ENCODE measurements at regions not wholly inside any gene's neighbourhood (a gene's known extent, or its start where the extent isn't known, plus 50 kb on each side); places are given as distances from the start of the nearest gene placed in this dataset.
"Not testable (repeated sequence)": the region's sequence is repeated elsewhere in the genome, so short reads cannot be mapped to it uniquely, and the experiment has no call there.

GRCh38 chr2:175792881-175793280 lies 209.2 kb downstream of the LNPK start:
- Mint-ChIP-seq H3K27ac (no peak overlapping the region), H3K9me3 (peaks cover 3 to 9% of the 10 kb centered on the region in 2 donors), H3K36me3 (ENCODE audit: insufficient read depth) (no peaks in the 10 kb centered on the region), H3K27me3 (peaks cover 4 to 9% of the 10 kb centered on the region in 2 donors), H3K4me1 (ENCODE audit: low read depth in 2 of 2) (no peaks in the 10 kb centered on the region), H3K4me3 (no peak overlapping the region)
- ATAC-seq (replicated peaks), result no peak
- DNase-seq, result no peak

GRCh38 chr2:175792199-175792598 lies 209.9 kb downstream of the LNPK start:
- no peak for ATAC-seq (replicated peaks)
- no peaks in the 10 kb centered on the region for H3K36me3 Mint-ChIP-seq (ENCODE audit: insufficient read depth)
- H3K4me1 Mint-ChIP-seq (ENCODE audit: low read depth in 2 of 2), result no peaks in the 10 kb centered on the region
- peaks cover 9 to 12% of the 10 kb centered on the region in 2 donors for H3K27me3 Mint-ChIP-seq
- H3K9me3 Mint-ChIP-seq, result peaks cover 3 to 9% of the 10 kb centered on the region in 2 donors
- no peak overlapping the region for H3K27ac Mint-ChIP-seq
- H3K4me3 Mint-ChIP-seq, result no peak overlapping the region
- no peak for DNase-seq

- Mint-ChIP-seq H3K4me3 (no peak overlapping the region), H3K27ac (no peak overlapping the region), H3K4me1 (ENCODE audit: low read depth in 2 of 2) (no peaks in the 10 kb centered on the region), H3K27me3 (peaks cover 9 to 12% of the 10 kb centered on the region in 2 donors), H3K36me3 (ENCODE audit: insufficient read depth) (no peaks in the 10 kb centered on the region), H3K9me3 (no peaks in the 10 kb centered on the region)
- DNase-seq (no peak), ATAC-seq (replicated peaks) (no peak)
These were observed 215.5 kb downstream of the LNPK start for GRCh38 chr2:175786471-175787124.

GRCh38 chr2:175777337-175777736 lies 224.7 kb downstream of the LNPK start:
- H3K4me1 Mint-ChIP-seq (ENCODE audit: low read depth in 2 of 2); H3K9me3 Mint-ChIP-seq; H3K4me3 Mint-ChIP-seq; ATAC-seq (replicated peaks); H3K27ac Mint-ChIP-seq; H3K36me3 Mint-ChIP-seq (ENCODE audit: insufficient read depth); DNase-seq: not testable (repeated sequence)
- H3K27me3 Mint-ChIP-seq, result peaks cover 8 to 15% of the 10 kb centered on the region in 2 donors

GRCh38 chr2:175769200-175769599 lies 232.9 kb downstream of the LNPK start:
- Mint-ChIP-seq H3K4me1 (ENCODE audit: low read depth in 2 of 2) (no peaks in the 10 kb centered on the region), H3K9me3 (no peaks in the 10 kb centered on the region), H3K36me3 (ENCODE audit: insufficient read depth) (no peaks in the 10 kb centered on the region), H3K4me3 (no peak overlapping the region), H3K27ac (no peak overlapping the region), H3K27me3 (peaks cover 8 to 9% of the 10 kb centered on the region in 2 donors)
- DNase-seq (no peak), ATAC-seq (replicated peaks) (no peak)

GRCh38 chr2:175766880-175767279 lies 235.2 kb downstream of the LNPK start:
- Mint-ChIP-seq H3K4me3 (no peak overlapping the region), H3K9me3 (no peaks in the 10 kb centered on the region), H3K36me3 (ENCODE audit: insufficient read depth) (no peaks in the 10 kb centered on the region), H3K27ac (no peak overlapping the region), H3K4me1 (ENCODE audit: low read depth in 2 of 2) (no peaks in the 10 kb centered on the region), H3K27me3 (peaks cover under 1 to 5% of the 10 kb centered on the region in 2 donors)
- ATAC-seq (replicated peaks) (no peak), DNase-seq (no peak)

- Mint-ChIP-seq H3K9me3 (peaks cover 0 to 3% of the 10 kb centered on the region in 2 donors), H3K27ac (no peak overlapping the region), H3K27me3 (peaks cover 26 to 29% of the 10 kb centered on the region in 2 donors), H3K36me3 (ENCODE audit: insufficient read depth) (no peaks in the 10 kb centered on the region), H3K4me3 (no peak overlapping the region), H3K4me1 (ENCODE audit: low read depth in 2 of 2) (no peaks in the 10 kb centered on the region)
- ATAC-seq (replicated peaks), result no peak
- no peak for DNase-seq
These were observed 246.2 kb downstream of the LNPK start for GRCh38 chr2:175755656-175756386.

GRCh38 chr2:175755169-175755568 lies 246.9 kb downstream of the LNPK start:
- Mint-ChIP-seq H3K4me1 (ENCODE audit: low read depth in 2 of 2) (no peaks in the 10 kb centered on the region), H3K36me3 (ENCODE audit: insufficient read depth) (no peaks in the 10 kb centered on the region), H3K27ac (no peak overlapping the region), H3K4me3 (no peak overlapping the region), H3K27me3 (peaks cover 26 to 29% of the 10 kb centered on the region in 2 donors), H3K9me3 (peaks cover 0 to 3% of the 10 kb centered on the region in 2 donors)
- DNase-seq (no peak), ATAC-seq (replicated peaks) (no peak)

- no peak for ATAC-seq (replicated peaks)
- no peak for DNase-seq
- Mint-ChIP-seq H3K9me3 (no peaks in the 10 kb centered on the region), H3K4me1 (ENCODE audit: low read depth in 2 of 2) (no peaks in the 10 kb centered on the region), H3K27me3 (peaks cover 11 to 26% of the 10 kb centered on the region in 2 donors), H3K4me3 (no peak overlapping the region), H3K36me3 (ENCODE audit: insufficient read depth) (no peaks in the 10 kb centered on the region), H3K27ac (no peak overlapping the region)
These were observed 251.9 kb downstream of the LNPK start for GRCh38 chr2:175750195-175750594.

- Mint-ChIP-seq H3K4me3 (no peak overlapping the region), H3K9me3 (no peaks in the 10 kb centered on the region), H3K27me3 (peaks cover 12 to 25% of the 10 kb centered on the region in 2 donors), H3K27ac (no peak overlapping the region), H3K4me1 (ENCODE audit: low read depth in 2 of 2) (no peaks in the 10 kb centered on the region), H3K36me3 (ENCODE audit: insufficient read depth) (no peaks in the 10 kb centered on the region)
- ATAC-seq (replicated peaks) (no peak), DNase-seq (no peak)
These were observed 256.2 kb downstream of the LNPK start for GRCh38 chr2:175745911-175746310.

- Mint-ChIP-seq H3K36me3 (ENCODE audit: insufficient read depth) (no peaks in the 10 kb centered on the region), H3K4me1 (ENCODE audit: low read depth in 2 of 2) (no peaks in the 10 kb centered on the region), H3K27me3 (peaks cover 14 to 28% of the 10 kb centered on the region in 2 donors), H3K9me3 (no peaks in the 10 kb centered on the region), H3K4me3 (no peak overlapping the region), H3K27ac (no peak overlapping the region)
- DNase-seq (no peak), ATAC-seq (replicated peaks) (no peak)
These were observed 258.1 kb downstream of the LNPK start for GRCh38 chr2:175744000-175744399.

GRCh38 chr2:175743011-175743410 lies 259.1 kb downstream of the LNPK start:
- peaks cover 23 to 31% of the 10 kb centered on the region in 2 donors for H3K27me3 Mint-ChIP-seq
- ATAC-seq (replicated peaks) (no peak), DNase-seq (no peak)
- H3K4me3 Mint-ChIP-seq, result no peak overlapping the region
- no peak overlapping the region for H3K27ac Mint-ChIP-seq
- no peaks in the 10 kb centered on the region for H3K36me3 Mint-ChIP-seq (ENCODE audit: insufficient read depth)
- H3K9me3 Mint-ChIP-seq, result no peaks in the 10 kb centered on the region
- H3K4me1 Mint-ChIP-seq (ENCODE audit: low read depth in 2 of 2), result no peaks in the 10 kb centered on the region

- no peaks in the 10 kb centered on the region for H3K36me3 Mint-ChIP-seq (ENCODE audit: insufficient read depth)
- ATAC-seq (replicated peaks) (no peak), DNase-seq (no peak)
- H3K4me1 Mint-ChIP-seq (ENCODE audit: low read depth in 2 of 2), result no peaks in the 10 kb centered on the region
- H3K27me3 Mint-ChIP-seq, result peaks cover 30 to 38% of the 10 kb centered on the region in 2 donors
- no peak overlapping the region for H3K4me3 Mint-ChIP-seq
- no peak overlapping the region for H3K27ac Mint-ChIP-seq
- H3K9me3 Mint-ChIP-seq, result no peaks in the 10 kb centered on the region
These were observed 259.7 kb downstream of the LNPK start for GRCh38 chr2:175742367-175742766.

- ATAC-seq (replicated peaks) (no peak), DNase-seq (no peak)
- Mint-ChIP-seq H3K27ac (no peak overlapping the region), H3K27me3 (peaks cover 40 to 42% of the 10 kb centered on the region in 2 donors), H3K4me3 (no peak overlapping the region), H3K4me1 (ENCODE audit: low read depth in 2 of 2) (no peaks in the 10 kb centered on the region), H3K36me3 (ENCODE audit: insufficient read depth) (no peaks in the 10 kb centered on the region), H3K9me3 (no peaks in the 10 kb centered on the region)
These were observed 260.9 kb downstream of the LNPK start for GRCh38 chr2:175741164-175741563.

All from effector memory CD8-positive, alpha-beta T cell (primary cell).